GM19351 (cell line): ENCODE measurements at regions not wholly inside any gene's neighbourhood (a gene's known extent, or its start where the extent isn't known, plus 50 kb on each side); places are given as distances from the start of the nearest gene placed in this dataset.

Source experiments
- ATAC-seq: cut with Tn5 transposase; IDR thresholded peaks from one replicate; pipeline ENCODE4 v1.9.1; 2021; ENCODE audit warnings: mild to moderate bottlenecking, moderate library complexity; ENCODE audit not compliant: unreplicated experiment

DNA sequence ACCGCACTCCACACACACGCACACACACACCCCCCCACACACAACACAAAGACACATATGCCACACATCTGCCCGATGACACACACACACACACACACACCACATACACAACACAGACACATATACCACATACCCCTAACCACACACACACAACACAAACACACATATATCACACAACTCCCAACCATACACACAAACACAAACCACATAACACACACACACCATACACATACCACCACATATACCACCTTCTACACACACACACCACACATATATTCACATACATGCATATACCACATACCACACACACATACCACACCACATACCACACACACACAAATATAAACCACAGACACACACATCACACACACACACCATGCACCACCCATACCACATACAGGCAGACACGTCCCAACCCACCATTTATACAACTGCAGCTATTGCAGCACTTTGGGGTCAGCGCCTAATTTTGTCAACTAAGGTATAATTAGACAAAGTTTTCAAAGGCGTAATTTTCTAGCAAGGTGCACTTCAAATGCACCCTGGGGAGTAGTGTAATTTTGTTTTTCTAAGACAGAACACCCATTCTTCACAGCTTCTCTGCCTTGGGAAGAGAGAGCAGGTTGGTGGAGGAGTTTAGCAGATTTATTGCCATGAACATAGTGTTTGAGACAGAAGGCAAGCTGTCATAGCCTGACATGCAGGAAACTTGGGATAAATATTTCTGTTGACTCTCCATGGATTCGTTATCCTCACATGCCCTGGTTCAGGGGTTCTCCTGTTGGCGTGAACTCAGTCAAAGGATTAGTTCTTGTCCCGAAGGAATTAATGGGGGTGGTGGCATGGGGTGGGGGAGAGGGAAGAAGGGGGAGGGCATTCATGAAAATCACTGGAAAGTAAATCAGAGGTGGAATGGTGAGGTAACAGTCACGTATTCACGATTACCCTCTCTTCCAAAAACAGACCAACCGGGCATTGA lies 416.1 kb downstream of the LPIN1 start:
- no peak for ATAC-seq

DNA sequence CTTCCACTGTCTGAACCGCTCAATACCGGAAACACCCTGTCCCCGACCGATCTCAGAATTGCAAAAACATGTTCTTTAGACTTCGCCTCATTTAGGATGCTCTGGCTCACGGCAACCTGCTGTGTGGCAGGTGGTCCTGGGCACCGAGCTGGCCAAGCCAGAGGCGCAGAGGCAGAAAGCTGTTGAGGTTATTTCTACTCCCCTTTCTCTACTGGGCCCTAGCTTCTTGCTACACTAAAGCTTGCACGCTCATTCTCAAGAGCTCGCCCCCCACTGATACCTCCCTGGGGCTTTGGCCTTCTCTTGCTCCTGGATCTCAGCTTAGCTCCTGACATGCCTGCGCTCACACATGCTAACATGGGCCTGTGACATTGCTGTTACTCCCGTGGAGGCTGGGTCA lies 417.4 kb downstream of the LPIN1 start:
- no peak for ATAC-seq

DNA sequence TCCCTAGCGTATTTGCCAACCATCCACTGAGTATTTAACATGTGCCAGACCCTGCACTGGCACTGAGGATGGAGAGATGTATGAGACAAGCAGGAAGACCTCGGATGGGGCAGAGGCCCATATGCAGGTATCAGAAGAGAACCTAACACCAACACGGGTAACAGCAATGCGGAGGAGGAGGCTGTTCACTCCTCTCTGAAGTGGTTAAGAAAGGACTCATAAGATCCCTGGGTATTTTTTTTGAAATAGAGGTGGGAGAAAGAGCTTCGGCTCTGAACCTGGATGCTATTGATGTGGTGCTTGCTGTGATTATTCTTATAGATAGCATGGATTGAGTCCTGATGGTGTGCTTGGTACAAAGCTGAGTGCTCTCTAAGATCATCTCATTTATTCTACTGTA lies 418.3 kb downstream of the LPIN1 start:
- ATAC-seq, result no peak

DNA sequence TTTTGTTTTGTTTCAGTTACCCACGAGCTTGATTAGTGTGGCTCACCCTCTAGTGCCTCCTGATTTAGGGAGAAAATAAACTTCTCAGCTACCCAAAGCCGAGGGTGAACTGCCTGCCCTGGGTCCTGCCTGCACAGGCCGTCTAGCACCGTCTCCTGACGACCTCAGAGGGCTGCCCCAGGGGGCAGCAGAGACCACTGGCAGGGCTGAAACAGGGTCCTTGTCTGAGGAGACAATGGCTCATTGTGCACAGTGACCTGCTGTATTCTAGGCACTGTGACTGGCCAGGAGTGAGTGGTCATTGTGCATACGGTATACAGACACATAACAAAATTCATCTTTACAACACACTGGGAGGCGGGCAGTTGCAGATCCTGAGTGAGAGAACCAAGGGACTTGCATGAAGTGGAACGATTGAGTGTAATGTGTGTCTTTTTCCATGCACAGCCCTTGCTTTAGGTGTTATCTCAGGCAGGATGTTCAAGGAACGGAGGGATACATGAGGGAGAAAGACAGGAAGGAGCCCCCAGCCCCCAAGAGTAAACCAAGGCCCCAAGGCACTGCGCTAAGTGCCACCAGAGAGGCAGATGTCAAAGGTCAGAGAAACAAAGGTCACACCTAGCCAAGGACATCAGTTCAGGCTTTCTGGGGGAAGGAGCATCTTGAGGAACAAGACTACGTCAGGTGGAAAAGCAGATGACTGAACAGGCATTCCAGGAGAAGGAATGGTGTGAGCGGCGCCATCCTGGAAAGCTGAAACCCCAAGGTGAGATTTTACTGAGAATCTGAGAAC lies 421.3 kb downstream of the LPIN1 start:
- no peak for ATAC-seq

- no peak for ATAC-seq
Measured at GRCh38 chr2:12168354-12168753, 421.9 kb downstream of the LPIN1 start.

GRCh38 chr2:12168791-12169388 lies 422.5 kb downstream of the LPIN1 start:
- ATAC-seq, result no peak

DNA sequence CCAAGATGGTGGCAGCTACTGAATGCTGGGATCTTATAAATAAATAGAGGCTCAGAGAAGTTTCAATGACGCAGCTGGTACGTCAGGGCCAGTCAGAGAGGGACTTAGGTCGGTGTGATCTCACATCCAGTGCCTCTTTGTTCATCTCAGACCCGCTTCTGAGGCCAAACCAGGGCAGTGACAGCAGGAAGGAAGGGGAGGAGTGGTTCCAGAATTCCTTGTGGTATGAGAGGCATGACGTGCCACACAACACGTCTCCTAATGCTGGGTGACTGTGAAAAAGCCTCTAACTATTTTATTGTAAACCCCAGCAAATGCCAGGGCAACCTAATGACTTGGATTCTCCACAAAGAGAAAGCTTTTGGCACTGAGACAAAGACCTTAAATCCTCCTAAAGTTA lies 423.3 kb downstream of the LPIN1 start:
- ATAC-seq, result no peak

GRCh38 chr2:12170121-12170520 lies 423.7 kb downstream of the LPIN1 start:
- no peak for ATAC-seq

GRCh38 chr2:12173271-12173942 lies 427.0 kb downstream of the LPIN1 start:
- ATAC-seq, result no peak

DNA sequence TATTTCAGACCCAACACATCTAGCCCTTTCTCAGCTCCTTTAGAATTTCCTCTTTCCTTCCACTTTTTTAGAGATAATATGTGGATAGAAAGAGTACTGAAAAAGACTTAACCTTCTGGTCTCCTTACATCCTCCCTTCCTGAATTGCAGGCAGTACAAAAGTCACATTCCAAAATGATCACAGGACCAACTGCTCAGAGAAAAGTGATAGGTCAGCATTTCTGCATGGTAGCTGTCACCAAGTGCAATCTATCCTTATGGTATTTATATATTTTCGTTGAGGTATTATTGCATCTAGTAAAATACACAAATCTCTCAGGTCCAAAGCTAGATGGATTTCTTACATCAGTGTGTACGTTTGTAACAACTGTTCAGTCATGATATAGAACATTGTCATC lies 427.5 kb downstream of the LPIN1 start:
- no peak for ATAC-seq

DNA sequence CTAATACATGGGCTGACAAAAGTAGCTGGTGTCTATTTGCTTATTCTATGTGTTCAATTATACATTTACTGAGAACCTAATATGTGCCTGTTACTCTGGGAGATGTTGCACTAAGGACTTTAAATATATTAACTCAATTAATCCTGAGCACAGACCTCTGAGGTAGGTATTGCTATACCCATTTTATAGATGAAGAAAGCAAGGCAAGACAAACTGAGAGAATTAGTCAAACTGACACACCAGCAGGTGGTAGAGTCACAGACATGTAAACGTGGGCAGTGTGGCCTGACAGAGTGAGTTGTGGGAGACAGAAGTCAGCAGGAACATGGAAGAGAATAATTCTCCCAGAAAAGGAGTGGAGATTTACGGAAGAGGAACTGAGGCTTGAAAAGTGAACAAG lies 428.9 kb downstream of the LPIN1 start:
- ATAC-seq, result no peak

GRCh38 chr2:12176623-12177454 lies 430.4 kb downstream of the LPIN1 start:
- peak; percentile 86 for ATAC-seq

GRCh38 chr2:12177455-12178288 lies 431.2 kb downstream of the LPIN1 start:
- peak; percentile 69 for ATAC-seq

- no peak for ATAC-seq
Measured at GRCh38 chr2:12178289-12179080, 432.1 kb downstream of the LPIN1 start.

DNA sequence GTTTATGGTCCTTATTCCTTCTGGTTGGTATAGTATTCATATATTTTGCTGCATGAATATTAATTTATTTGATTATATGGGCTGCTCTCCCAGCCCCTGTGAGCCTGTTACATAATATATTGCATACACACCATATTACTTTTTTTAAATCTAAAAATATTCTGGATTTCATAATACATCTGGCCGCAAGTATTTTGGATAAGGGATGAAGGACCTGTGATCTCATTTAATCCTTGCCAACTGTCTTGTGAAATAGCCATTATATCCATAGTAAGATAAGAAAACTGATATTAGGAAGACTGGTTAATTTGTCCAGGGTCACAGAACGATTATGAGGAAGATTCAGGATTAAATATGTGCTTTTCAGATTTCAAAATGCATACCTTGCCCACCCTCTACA lies 433.6 kb downstream of the LPIN1 start:
- no peak for ATAC-seq

- ATAC-seq, result no peak
Measured at GRCh38 chr2:12183032-12183645, 436.7 kb downstream of the LPIN1 start.

GRCh38 chr2:12192762-12193161 lies 446.3 kb downstream of the LPIN1 start:
- ATAC-seq, result no peak

DNA sequence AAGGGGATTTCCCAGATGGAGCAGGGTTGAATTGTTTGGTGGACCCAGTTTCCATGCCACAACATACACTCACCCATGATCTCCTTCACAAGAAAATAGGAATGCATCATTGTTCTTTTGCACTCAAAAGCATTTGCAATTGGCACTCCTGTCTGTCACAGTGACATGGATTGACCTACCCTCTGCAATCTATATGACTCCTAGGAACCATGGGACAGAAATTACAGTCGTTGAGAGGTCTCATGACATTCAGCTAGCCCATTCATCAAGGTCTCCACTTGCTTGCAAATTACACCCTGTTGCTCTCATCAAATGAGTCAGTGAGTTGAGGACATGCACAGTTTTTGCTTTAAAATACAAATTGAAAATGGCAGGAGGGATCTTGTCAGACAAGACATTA lies 448.5 kb downstream of the LPIN1 start:
- no peak for ATAC-seq
